IMR-90 (cell line): ENCODE measurements at regions not wholly inside any gene's neighbourhood (a gene's known extent, or its start where the extent isn't known, plus 50 kb on each side); places are given as distances from the start of the nearest gene placed in this dataset.

ENCODE experiments used
- ATAC-seq: fragments of 200-7000 bp; cut with Tn5 transposase; 2 replicates; pipeline ENCODE4 v1.9.1; 2020; ENCODE audit warnings: low read depth, mild to moderate bottlenecking, moderate library complexity
- BruUV-seq: library from RNA; stranded (reverse); fragments of 400-500 nt; replicated peaks from 2 replicates; lab custom pipeline; 2021; lab: Mats Ljungman, UMichigan
- CTCF ChIA-PET: fragments of 300-600 bp; formaldehyde crosslinking; extraction: SDS; loops from one replicate; lab custom pipeline; 2021; ENCODE audit warnings: antibody characterized with exemption; lab: Yijun Ruan, JAX
- POLR2A ChIA-PET: fragments of 300-600 bp; sonication (Branson Sonifier 250); formaldehyde crosslinking; loops from one replicate; lab custom pipeline; 2022; ENCODE audit warnings: antibody characterized with exemption; ENCODE audit not compliant: unreplicated experiment; lab: Charles Lee
- DNase-seq: peaks from one replicate; pipeline ENCODE4 v3.0.0; 2013
- H2AFZ ChIP-seq: replicated peaks from 2 replicates; pipeline ENCODE3; 2013; ENCODE audit warnings: low read length, mild to moderate bottlenecking; ENCODE audit not compliant: poor library complexity
- H2AK5ac ChIP-seq: 2 replicates; pipeline ENCODE4 v1.6.1; 2013; ENCODE audit warnings: low read depth, low read length, inconsistent platforms
- H2AK9ac ChIP-seq: replicated peaks from 2 replicates; pipeline ENCODE3; 2013; ENCODE audit warnings: mild to moderate bottlenecking, low read depth, low read length, moderate library complexity; ENCODE audit not compliant: poor library complexity
- H2BK120ac ChIP-seq: 2 replicates; pipeline ENCODE4 v1.6.1; 2013; ENCODE audit warnings: low read depth, low read length, inconsistent platforms
- H2BK15ac ChIP-seq: 3 replicates; pipeline ENCODE4 v1.6.1; 2013; ENCODE audit warnings: low read depth, low read length, inconsistent platforms
- H2BK20ac ChIP-seq: 2 replicates; pipeline ENCODE4 v1.6.1; 2013; ENCODE audit warnings: low read depth, mild to moderate bottlenecking, inconsistent platforms, low read length, moderate library complexity
- H2BK5ac ChIP-seq: 2 replicates; pipeline ENCODE4 v1.6.1; 2013; ENCODE audit warnings: mild to moderate bottlenecking, low read depth, low read length, inconsistent platforms; ENCODE audit not compliant: poor library complexity, severe bottlenecking
- H3K14ac ChIP-seq: replicated peaks from 2 replicates; pipeline ENCODE4 v1.6.1; 2013; ENCODE audit warnings: low read depth, low read length, inconsistent platforms
- H3K18ac ChIP-seq: 2 replicates; pipeline ENCODE4 v1.6.1; 2013; ENCODE audit warnings: low read depth, low read length, control low read depth
- H3K23ac ChIP-seq: 2 replicates; pipeline ENCODE4 v1.6.1; 2013; ENCODE audit warnings: low read depth, low read length, inconsistent platforms
- H3K27ac ChIP-seq: 2 replicates; pipeline ENCODE4 v1.5.1; 2013; ENCODE audit warnings: mild to moderate bottlenecking, control low read depth, low read length; ENCODE audit not compliant: insufficient read depth
- H3K27me3 ChIP-seq: 2 replicates; pipeline ENCODE4 v1.6.1; 2013; ENCODE audit warnings: low read length; ENCODE audit not compliant: control insufficient read depth, insufficient read depth
- H3K36me3 ChIP-seq: 2 replicates; pipeline ENCODE4 v1.6.1; 2013; ENCODE audit warnings: low read length, mixed read lengths; ENCODE audit not compliant: control insufficient read depth, insufficient read depth
- H3K4ac ChIP-seq: 2 replicates; pipeline ENCODE4 v1.6.1; 2013; ENCODE audit warnings: low read depth, low read length, inconsistent platforms
- H3K4me1 ChIP-seq: 2 replicates; pipeline ENCODE4 v1.6.1; 2013; ENCODE audit warnings: low read length, mixed read lengths; ENCODE audit not compliant: control insufficient read depth, insufficient read depth
- H3K4me2 ChIP-seq: 2 replicates; pipeline ENCODE4 v1.6.1; 2013; ENCODE audit warnings: low read depth, mild to moderate bottlenecking, control low read depth, low read length, moderate library complexity
- H3K4me3 ChIP-seq: 2 replicates; pipeline ENCODE4 v1.5.1; 2013; ENCODE audit warnings: low read depth, mild to moderate bottlenecking, control low read depth, low read length, moderate library complexity; ENCODE audit not compliant: insufficient read depth
- H3K56ac ChIP-seq: 2 replicates; pipeline ENCODE4 v1.6.1; 2013; ENCODE audit warnings: low read length, inconsistent platforms; ENCODE audit not compliant: insufficient read depth; ENCODE audit errors: extremely low read depth
- H3K79me1 ChIP-seq, 2 experiments: 2 replicates each; pipeline ENCODE4 v1.6.1; 2013; ENCODE audit warnings: low read length in 2 of 2, inconsistent platforms in 1 of 2, low read depth in 1 of 2
- H3K9ac ChIP-seq: 2 replicates; pipeline ENCODE4 v1.6.1; 2013; ENCODE audit warnings: low read depth, low read length, control low read depth
- H3K9me1 ChIP-seq: 2 replicates; pipeline ENCODE4 v1.6.1; 2013; ENCODE audit warnings: low read length, inconsistent platforms; ENCODE audit not compliant: insufficient read depth
- H3K9me3 ChIP-seq: 2 replicates; pipeline ENCODE4 v1.6.1; 2013; ENCODE audit warnings: low read length; ENCODE audit not compliant: control insufficient read depth, insufficient read depth
- H4K20me1 ChIP-seq: 2 replicates; pipeline ENCODE4 v1.6.1; 2013; ENCODE audit warnings: low read length, inconsistent platforms; ENCODE audit not compliant: insufficient read depth
- H4K5ac ChIP-seq: 2 replicates; pipeline ENCODE4 v1.6.1; 2013; ENCODE audit warnings: mild to moderate bottlenecking, low read depth, low read length, control low read depth
- H4K8ac ChIP-seq, 2 experiments: 2 replicates each; pipeline ENCODE4 v1.6.1; 2013; ENCODE audit warnings: low read depth in 2 of 2, low read length in 2 of 2, control low read depth in 1 of 2, inconsistent platforms in 1 of 2
- H4K91ac ChIP-seq: 2 replicates; pipeline ENCODE4 v1.6.1; 2013; ENCODE audit warnings: low read depth, low read length, inconsistent platforms; ENCODE audit not compliant: insufficient read depth
- CEBPB ChIP-seq: IDR thresholded peaks from 2 replicates; pipeline ENCODE4 v1.6.1; 2012; ENCODE audit warnings: low read depth, low read length, improper control_type of control experiment
- FOS ChIP-seq: fragments of 150-350 bp; IDR thresholded peaks from 2 replicates; pipeline ENCODE4 v1.6.1; 2016; ENCODE audit warnings: low read depth, low read length
- MAFK ChIP-seq: IDR thresholded peaks from 2 replicates; pipeline ENCODE4 v1.6.1; 2012; ENCODE audit warnings: low read depth, low read length, improper control_type of control experiment
- NFE2L2 ChIP-seq: fragments of 150-350 bp; IDR thresholded peaks from 2 replicates; pipeline ENCODE4 v1.6.1; 2016; ENCODE audit warnings: low read depth, mild to moderate bottlenecking, low read length
- POLR2A ChIP-seq: IDR thresholded peaks from 2 replicates; pipeline ENCODE4 v1.6.1; 2012; ENCODE audit warnings: mild to moderate bottlenecking, low read depth, low read length
- WGBS, 2 experiments: methylation state at CpG; one replicate each; pipeline versions ENCODE4 v1.1.5 to v1.1.7; 2013; ENCODE audit warnings: missing lambda C conversion rate in 2 of 2; ENCODE audit not compliant: insufficient read length in 1 of 2; ENCODE audit errors: extremely low coverage in 2 of 2; 5-methylcytosine and 5-hydroxymethylcytosine counted together
- dilution Hi-C: fragments of 300-500 bp; cut with HindIII; formaldehyde crosslinking; loops from one replicate; pipeline ENCODE4 v1.14.3; 2018; ENCODE audit warnings: low sequenced_read_pairs; ENCODE audit not compliant: unreplicated experiment
- in situ Hi-C: fragments of 300-500 bp; cut with MboI; formaldehyde crosslinking; loops from 3 replicates; pipeline ENCODE4 v1.14.3; 2019; ENCODE audit warnings: low sequenced_read_pairs, inconsistent platforms, mixed read lengths
- intact Hi-C: fragments of 100-400 bp; cut with micrococcal nuclease; formaldehyde crosslinking; loops from 2 replicates; pipeline ENCODE4 v1.10.0; 2022
- TF ChIP-seq, protein P1 (sequence below): fragments of 150-350 bp; IDR thresholded peaks from 2 replicates; pipeline ENCODE4 v1.6.1; 2017; ENCODE audit warnings: mild to moderate bottlenecking, antibody characterized with exemption, low read length, low read depth

- BruUV-seq: no TSS peak
- no peaks in the 10 kb centered on the region for H3K27me3 ChIP-seq
- WGBS, 2 experiments: no CpG with 5 or more reads among the region's 2 CpGs
- H3K4ac ChIP-seq: no peak overlapping the region
- no peak overlapping the region for H2AK5ac ChIP-seq
- H3K79me1 ChIP-seq: no peaks in the 10 kb centered on the region
- in situ Hi-C loops (no loop called here), dilution Hi-C loops (no loop called here), intact Hi-C loops (no loop called here)
- no peak overlapping the region for H2BK120ac ChIP-seq
- no peaks in the 10 kb centered on the region for H3K36me3 ChIP-seq
- H3K56ac ChIP-seq: no peak overlapping the region
- no peak overlapping the region for H2BK5ac ChIP-seq
- no peaks in the 10 kb centered on the region; the same call in 1 of the 2 replicates for H3K9me3 ChIP-seq
- no peak overlapping the region for H2BK15ac ChIP-seq
- H3K4me3 ChIP-seq: no peak overlapping the region
- no peak overlapping the region for H4K8ac ChIP-seq
- no peak overlapping the region for H3K14ac ChIP-seq
- no peak overlapping the region for H2AK9ac ChIP-seq
- no peak overlapping the region for H4K5ac ChIP-seq
- H3K27ac ChIP-seq: no peak overlapping the region
- POLR2A ChIA-PET: no interaction called here
- H3K4me1 ChIP-seq: no peaks in the 10 kb centered on the region
- H3K23ac ChIP-seq: no peak overlapping the region
- no peak overlapping the region for H3K4me2 ChIP-seq
- CTCF ChIA-PET: no interaction called here
- H2BK20ac ChIP-seq: no peak overlapping the region
- H4K20me1 ChIP-seq: no peaks in the 10 kb centered on the region
- H4K91ac ChIP-seq: no peak overlapping the region
- ATAC-seq (no peak), DNase-seq (no peak)
- H2AFZ ChIP-seq: no peak overlapping the region
- TF ChIP-seq, protein P1, sequence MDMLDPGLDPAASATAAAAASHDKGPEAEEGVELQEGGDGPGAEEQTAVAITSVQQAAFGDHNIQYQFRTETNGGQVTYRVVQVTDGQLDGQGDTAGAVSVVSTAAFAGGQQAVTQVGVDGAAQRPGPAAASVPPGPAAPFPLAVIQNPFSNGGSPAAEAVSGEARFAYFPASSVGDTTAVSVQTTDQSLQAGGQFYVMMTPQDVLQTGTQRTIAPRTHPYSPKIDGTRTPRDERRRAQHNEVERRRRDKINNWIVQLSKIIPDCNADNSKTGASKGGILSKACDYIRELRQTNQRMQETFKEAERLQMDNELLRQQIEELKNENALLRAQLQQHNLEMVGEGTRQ: no peak
- TF ChIP-seq POLR2A (no peak), CEBPB (no peak), FOS (no peak), MAFK (no peak), NFE2L2 (no peak)
- no peak overlapping the region for H3K9ac ChIP-seq
- H3K9me1 ChIP-seq: no peaks in the 10 kb centered on the region
- no peak overlapping the region for H3K18ac ChIP-seq
Measured at GRCh38 chr2:140018541-140018940, 1238.4 kb upstream of the NXPH2 start.
